Activated T-helper 9 cell treated with anti-CD3 and anti-CD28 coated beads, Interleukin-2, amount 50 U/mL, for 16 hours (primary cell): ENCODE measurements at regions not wholly inside any gene's neighbourhood (a gene's known extent, or its start where the extent isn't known, plus 50 kb on each side); places are given as distances from the start of the nearest gene placed in this dataset.

Experiments
- DNase-seq: peaks from one replicate; pipeline ENCODE4 v3.0.0-alpha.2; 2020; ENCODE audit warnings: low read depth

DNA sequence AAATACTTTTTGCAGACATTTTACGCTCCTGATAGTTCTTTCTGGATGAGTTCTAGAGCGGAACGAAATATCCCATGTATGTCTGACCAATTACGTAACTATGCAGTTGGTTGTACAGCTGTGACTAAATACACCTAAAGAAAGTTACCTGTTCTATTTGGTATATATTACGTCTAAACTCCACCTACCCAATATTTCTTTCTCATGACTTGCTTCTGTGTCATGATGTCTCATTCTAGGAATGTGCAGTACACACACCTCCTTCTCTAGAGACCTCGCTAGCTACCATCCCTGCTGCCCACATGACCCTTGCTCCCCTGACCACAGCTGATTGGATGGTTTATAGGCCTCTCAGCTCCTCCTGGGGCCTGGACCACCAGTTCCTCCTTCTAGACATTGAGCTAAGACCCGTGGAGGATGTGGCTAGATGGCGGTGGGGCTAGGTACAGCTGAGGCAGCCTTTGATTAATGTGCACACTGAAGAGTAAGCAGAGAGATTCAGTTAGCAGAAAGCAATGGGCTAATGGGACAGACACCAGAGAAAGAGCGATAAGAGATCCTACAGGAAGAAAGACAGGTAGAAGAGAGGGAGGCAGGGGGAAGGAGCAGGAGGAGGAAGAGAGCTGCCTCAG is 422.1 kb downstream of the COG6 start:
- no peak for DNase-seq

DNA sequence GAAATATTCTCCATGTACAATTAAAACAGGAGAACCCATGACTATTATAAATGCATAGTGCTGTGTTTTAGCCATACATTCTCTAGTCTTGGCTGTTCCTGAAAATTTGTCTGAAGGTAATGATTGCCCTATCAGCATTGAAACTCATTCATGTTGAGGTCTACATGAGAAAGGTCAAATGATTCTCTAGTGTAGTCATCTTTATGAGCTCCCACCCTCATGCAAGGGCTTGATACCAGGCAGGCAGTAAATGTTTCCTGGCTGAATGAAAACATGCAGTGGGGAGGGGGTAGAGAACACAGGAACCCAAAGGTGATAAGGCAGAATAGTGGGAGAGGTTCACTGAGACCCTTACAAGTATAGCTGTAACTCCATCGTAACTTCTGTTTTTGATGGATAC is 424.3 kb downstream of the COG6 start:
- no peak for DNase-seq

DNA sequence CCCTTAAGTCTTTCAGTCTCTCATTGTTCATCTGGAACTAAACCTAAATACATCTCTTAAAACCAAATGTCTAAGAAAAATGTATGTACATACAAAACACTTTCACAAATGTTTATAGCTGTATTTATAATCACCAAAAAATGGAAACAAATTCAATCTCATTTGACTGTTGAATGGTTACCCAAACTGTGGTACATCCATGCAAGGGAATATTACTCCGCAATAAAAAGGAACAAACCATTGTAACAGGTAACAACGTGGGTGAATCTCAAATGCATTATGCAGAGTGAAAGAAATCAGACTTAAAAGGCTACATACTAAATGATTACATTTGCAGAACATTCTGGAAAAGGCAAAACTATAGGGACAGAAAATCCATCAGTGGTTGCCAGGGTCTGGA is 425.2 kb downstream of the COG6 start:
- no peak for DNase-seq

DNA sequence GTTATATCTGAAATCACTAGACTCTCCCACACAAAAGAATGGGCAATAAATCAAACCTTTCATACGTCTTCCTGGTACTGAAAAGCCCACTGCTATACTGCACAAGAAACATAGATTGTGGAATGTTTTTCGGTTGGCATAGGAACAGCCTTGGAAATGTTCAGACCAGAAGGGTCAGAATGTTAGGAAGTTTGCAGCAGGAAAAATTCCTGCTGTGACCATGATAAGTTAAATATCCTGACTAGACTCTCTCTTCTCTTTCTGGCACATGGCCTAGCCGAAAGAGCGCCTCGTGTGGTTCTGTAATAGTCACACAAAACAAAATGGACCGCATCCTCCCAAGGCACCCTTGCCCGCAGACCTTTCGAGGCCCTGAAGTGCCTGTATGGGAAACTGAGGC is 427.2 kb downstream of the COG6 start:
- DNase-seq: no peak

DNA sequence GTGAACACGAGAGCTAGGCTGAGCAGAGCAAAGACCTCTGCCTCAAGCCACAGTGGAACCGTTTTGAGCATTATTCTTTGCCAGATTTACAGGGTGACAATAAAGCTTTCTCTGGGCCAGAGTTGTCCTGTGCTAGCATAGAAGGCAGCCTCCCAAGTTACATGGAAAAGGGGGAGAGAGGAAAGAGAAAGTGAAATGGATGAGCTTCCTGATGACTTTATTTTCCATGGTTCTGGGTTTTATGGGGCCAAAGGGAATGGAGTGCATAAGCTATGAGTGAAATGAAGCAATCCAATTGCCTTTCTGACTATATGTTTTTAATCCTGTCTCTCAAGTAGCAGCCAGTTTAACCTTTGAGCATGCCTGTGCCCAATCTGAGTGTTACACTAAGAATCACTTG is 428.4 kb downstream of the COG6 start:
- no peak for DNase-seq

DNA sequence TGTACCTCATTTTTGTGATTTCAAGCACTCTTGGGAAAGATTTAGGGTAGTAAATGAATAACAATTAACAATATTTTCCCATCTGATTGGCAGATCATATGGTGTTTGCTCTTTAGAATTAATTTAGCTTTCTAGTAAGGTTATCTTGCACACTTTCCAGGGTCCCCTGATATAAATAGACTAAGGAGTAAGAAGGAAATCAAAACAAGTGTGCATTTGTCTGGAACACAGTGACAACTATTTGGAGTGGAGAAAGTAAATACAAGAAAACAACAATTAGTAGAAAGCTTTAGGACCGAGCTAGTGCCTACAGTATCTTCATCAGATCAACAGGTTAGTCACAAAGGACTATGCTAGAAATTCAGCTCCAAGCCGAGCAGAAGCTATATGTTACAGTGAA is 429.5 kb downstream of the COG6 start:
- no peak for DNase-seq

DNA sequence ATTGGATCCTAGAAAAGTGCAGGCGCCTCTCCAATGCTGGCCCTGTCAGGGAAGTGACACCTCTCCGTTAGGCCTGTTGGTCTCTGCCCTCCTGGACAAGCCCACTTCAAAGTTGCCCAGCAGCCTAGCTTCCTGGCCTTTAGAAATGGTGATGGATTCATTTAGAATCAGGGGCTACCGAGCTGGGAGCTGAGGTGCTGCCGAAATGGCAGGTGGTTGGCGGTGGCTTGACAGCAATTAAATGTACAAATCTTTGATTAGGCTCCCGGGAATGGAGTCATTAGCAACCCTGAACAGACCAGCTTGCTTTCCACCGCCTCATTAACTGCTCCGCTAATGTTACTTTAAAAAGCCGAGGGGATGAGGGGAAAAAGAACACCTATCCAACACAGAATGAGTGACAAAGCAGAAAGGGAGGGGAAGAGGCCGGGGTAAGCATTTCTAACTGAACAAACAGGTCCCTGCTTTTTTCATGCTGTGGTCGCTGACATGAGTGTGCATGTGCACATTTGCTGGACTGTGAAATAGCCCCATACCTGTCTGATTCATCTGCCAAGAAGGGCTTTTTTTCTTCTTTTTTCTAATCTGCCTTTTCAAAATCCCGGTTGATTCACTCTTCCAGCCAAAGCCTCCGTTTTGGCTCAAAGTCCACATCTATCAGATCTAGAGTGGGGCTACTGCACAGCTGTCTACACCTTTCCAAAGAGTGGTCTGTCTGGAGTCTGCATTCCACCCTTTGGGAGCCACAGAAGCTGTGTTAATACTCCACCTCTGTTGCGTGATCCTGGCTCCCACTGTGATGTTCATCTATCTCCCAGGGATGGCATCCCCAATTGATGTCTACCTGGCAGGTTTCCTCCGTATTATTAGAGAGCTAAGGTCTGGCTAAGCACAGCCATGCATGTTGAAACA is 431.9 kb downstream of the COG6 start:
- DNase-seq: no peak

DNA sequence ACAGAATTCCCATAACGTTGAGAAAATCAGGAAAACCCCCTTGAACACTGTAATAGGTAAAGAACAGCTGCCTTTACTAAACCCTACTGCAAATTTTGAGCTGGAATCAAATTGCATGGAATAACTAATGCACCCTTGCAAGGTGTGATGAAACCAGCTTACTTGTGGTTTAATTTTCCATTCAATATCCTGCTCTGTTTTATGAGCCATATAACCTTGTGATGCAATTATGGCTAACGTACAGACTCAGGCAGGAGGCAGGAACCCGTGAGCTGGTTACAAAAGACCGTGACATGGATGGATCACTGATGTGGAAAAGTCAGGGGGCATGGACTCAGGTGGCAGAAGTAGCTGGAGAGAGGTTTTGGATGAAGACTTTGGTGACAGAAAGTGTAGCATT is 438.6 kb downstream of the COG6 start:
- no peak for DNase-seq

DNA sequence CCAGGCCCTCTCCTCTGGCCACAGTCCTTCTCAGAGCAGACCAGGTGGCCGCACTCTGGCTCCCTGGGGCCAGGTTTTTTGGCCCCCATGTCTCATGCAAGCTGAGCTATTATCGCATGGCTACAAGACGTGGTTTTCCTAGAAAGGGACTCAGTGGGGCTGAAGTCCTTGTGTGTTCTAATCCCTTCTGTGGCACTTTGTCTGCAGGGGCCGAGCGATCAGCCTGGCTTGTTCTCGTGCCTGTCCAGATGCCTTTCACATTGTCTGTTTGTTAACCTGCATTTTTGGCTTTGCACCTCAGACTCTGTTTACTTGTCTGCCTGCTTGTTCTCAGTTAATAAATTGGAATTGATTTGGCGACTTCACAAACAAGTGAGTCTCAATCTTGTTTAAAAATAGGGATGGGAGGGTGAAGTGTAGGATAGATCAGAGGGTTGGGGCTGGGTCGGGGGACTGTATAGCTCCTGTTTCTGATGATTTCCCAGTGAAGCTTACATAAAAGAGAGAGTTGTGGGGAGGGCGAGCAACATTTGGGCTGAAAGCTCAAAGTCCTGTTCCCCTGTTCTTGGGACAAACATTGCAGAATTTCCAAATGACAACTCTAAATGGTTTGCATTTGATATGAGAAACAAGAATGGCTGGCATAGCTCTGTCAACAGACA is 440.4 kb downstream of the COG6 start:
- no peak for DNase-seq

DNA sequence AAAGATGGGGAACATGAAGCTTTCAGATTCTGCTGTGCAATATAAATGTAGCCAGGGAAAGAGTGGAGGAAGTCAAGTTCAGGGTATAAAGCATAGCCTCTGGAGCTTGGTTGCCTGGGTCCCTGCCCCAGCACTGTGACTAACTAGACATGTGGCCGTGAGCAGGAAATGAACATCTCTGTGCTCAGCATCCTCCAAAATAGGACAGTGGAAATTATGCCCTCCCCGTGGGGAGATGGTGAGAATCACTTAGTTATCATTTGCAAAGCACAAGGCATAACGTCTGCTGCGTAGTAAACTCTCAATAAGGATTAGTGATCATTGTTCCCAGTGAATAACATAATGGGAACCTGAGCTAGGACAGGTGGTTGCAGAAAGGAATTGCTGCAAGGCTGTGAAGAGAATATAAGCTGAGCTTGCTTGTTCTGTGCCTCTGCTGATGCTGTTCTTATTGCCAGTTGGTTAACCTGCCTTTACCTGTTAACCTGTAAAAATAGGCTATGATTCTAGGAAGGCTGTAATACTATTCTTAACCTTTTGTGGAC is 441.0 kb downstream of the COG6 start:
- DNase-seq: peak; percentile 18

DNA sequence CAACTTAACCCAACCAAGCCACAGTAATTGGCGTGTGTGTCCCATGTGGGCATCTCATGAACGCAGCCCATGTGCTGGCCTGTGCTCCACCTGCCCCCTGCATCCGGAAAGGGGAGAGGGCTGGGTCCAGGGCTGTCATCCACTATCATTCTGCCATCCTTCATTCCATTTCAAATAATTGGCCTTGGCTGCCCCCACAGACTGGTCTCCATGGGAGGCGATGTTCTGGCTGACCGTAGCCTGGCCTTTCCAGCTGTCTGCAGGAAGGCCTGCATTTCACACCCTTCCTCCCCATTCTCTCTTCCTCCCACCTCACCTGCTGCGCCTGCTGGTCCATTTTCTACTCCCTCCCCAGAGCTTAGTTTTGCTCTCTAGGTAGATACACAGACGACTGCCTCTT is 442.8 kb downstream of the COG6 start:
- DNase-seq: no peak

DNA sequence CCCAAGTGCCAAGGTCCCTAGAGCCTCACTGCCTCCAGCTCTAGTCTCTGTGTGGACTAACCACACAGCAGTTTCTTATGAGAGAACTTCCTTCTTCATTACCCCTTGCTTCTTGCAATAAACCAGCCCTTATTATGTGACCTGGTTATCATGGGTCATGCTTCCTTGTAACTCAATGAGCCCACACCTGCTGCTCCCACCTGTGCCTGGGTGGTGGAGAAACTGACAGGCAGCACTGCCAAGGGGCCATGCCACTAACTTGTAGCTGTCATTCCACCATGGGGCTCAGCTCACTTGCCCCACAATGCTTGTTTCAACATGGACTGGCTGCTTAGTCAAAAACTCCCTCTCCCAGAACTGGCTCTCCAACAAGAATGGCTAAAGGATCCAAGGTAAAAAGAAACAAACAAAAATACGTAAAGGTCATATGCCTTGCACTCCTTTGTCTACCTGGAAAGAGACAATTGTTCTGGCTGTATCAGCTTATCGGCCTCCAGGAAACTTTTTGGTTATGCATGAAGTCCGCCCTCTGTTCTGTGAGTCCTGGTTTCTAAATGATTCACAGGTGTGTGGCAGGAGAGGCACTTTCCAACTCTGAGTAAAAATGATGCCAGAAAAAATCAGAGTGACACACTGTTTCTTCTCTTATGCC is 446.4 kb downstream of the COG6 start:
- no peak for DNase-seq

DNA sequence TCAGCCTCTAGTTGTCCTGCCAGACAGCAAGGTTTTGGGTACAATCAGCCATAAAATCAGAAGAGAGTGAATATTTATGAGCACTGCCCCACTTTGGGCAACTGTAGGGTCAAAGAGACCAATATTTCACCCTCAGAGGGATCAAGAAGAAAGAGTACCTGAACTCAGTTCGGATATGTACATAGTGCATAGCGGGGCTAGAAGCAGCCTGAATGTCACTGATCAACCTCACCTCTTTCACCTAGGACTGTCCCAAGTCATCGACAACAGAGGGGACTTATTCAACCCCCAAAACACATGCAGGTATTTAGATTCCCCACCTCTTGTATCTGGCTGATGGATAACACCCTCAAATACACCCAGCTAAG is 446.9 kb downstream of the COG6 start:
- DNase-seq: no peak

DNA sequence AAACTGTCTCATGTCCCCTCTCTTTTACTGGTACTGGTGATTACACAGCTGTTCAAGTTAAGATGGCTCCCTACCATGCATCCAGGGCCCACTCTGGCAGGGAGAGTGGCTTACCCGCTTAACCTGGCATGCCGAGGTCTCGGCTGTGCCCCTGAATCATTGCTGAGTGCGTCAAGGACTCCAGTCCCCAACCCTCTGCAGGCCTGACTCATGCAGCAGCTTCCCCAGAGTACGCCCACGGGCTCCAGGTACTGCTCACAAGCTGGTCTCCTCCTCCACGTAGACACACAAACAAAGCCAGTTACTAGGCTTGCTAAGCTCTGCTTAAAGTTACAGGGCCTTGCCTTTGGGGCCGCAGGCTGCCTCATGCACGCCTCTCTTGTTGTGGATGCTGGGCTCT is 447.4 kb downstream of the COG6 start:
- peak; percentile 82 for DNase-seq

DNA sequence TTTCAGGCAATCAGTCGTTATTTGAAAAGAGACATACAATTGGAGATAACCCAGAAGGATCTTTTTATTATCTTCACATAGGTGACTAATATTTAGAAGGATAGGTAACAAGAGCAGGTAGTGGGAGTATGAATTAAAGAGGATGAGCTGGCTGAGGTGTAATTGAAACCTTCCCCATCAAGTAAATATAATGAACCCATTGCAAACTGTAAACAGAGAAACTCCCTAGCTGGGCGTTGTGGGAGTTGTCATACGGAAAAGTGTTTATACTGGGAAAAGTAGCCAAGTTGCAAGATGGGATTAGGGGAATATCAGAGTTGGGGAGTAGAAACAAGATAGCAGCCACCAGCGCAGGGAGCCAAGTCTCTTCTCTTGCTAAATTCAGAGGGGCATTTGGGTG is 448.4 kb downstream of the COG6 start:
- no peak for DNase-seq

DNA sequence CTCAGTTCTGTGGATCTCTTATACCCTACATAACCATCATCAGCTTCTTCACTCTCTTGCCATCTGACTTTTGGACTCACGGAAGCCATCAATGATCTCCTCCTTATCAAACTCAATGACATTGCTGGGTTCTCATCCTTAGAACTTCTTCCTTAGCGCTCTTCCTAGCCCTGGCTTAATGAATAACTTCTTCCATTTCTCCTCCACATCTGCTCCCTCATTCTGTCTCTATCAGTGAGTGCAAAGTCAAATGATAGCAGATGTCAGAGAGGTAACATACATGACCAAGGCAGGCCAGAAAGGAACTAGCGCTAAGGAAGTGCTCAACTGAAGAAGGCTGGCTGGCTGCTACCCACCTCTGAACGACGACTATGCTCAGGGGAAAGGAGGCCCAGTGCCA is 449.8 kb downstream of the COG6 start:
- no peak for DNase-seq

DNA sequence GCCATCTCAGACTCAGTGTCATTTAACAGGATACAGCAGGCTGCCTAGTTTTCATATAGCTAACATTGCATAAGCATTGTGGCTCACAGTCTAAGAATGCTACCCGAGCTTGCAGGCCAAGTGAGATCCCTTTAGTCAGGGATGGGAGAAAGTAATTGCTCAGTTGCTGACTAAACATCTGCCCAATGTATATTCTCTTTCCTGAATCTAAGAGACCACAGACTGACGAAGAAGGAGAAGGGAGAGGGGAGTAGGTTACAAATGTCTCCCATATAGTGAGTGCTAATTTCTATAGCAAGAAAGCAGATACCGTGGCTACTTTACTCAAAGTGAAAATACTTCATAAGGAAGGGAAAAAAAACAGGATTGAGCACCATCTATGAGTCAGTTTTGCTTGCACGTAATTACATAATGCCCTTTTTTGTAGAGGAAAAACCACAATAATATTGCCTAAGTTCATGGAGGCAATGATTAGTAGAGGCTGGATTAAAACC is 453.9 kb downstream of the COG6 start:
- no peak for DNase-seq

DNA sequence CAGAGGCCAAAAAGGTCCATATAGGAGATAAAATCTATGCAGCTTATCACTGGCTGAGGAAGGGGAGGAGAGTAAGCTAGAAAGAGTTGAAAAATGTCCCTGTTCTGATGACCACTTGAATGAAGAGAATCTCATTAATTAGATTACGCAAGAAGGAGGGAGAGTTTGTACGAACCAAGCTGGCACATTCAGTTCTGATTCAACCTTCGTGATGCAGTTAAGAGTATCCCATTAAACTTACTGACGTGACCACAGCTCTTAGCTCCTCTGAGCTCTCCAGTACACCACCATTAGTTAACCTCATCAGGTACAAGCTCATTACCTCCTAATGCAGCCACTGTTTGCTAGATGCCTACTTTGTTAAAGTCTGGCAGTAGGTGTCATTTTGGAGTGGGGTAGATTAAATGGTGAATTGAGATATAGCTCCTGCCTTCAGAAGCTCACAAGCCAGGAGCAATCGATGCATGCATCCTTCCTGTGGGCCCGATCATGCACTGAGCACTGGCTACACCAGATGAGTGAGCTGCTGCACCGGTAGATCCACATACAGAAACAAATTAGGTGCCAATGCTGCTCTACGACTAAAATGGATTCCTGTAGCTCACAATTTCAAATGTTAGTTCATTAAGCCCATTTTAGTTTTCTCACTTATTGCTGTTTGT is 458.3 kb downstream of the COG6 start:
- no peak for DNase-seq

DNA sequence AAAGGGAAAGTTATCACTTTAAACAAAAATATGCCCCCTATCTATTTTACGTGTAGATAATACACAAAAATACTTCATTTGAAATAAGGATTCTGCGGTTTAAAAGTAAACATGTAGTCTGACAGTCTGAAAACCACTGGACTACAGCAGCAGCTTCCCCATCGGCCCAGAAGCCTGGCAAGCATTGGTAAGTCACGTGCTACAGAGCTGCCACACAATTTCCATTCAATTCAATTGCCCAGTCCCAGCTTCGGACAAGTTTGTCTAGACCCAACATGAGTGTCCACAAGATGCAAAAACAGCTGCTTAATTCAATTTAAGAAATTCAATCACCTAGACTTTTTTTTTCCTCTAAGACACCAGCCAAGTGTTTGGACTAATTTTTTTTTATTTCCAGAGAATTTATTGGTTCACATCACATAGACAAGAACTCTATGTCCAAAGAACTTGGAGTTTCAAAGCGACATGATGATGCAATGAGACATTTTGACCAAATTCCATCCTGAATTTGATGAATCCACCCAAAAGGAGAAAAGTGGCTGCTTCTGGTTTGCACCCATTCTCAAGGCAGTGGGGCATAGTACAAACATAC is 458.9 kb downstream of the COG6 start:
- DNase-seq: no peak

DNA sequence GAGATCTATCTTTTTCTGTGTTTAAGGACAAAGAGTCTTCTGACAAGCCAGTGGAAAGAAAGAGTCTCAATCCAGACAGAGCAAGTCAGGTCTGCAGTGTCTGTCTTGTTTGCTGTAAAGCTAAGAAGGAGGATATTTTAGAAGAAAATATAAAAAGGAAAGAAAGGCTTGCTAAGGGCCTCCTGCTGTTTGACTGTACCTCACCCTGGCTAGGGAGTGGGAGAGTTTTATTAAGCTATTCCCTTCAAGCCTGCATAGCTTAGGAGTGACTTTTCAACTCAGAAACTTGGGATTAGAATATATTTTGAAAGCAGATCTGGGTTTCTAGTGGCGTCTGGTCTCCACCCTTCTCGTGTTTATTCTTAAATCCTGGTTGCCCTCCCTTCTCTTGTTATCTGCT is 460.0 kb downstream of the COG6 start:
- no peak for DNase-seq

DNA sequence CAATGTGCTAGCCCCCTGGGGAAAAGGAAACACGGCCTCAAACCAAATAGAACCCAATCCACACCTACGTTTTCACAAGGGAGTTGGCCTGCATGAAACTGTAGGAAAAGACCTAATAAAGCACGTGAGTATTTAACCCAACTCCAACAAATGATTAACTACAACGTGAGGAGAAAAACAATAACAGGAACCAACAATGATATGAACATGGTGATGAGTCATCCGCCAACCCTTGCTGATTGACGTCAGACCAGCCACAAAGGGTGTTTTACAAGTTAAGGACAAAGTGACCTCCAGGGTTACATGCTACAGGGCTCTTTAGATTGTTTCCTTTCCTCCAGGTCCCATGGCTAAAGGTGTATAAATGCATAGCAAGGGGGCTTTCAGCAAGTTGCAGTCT is 460.5 kb downstream of the COG6 start:
- DNase-seq: peak; percentile 20
